NCI-H128 (cell line): ENCODE measurements at regions not wholly inside any gene's neighbourhood (a gene's known extent, or its start where the extent isn't known, plus 50 kb on each side); places are given as distances from the start of the nearest gene placed in this dataset.
"Not testable (repeated sequence)": the region's sequence is repeated elsewhere in the genome, so short reads cannot be mapped to it uniquely, and the experiment has no call there.

ENCODE experiments used
- DNase-seq: peaks from one replicate; lab custom pipeline; 2025; ENCODE audit not compliant: unreplicated experiment; lab: John Stamatoyannopoulos, UW

DNA sequence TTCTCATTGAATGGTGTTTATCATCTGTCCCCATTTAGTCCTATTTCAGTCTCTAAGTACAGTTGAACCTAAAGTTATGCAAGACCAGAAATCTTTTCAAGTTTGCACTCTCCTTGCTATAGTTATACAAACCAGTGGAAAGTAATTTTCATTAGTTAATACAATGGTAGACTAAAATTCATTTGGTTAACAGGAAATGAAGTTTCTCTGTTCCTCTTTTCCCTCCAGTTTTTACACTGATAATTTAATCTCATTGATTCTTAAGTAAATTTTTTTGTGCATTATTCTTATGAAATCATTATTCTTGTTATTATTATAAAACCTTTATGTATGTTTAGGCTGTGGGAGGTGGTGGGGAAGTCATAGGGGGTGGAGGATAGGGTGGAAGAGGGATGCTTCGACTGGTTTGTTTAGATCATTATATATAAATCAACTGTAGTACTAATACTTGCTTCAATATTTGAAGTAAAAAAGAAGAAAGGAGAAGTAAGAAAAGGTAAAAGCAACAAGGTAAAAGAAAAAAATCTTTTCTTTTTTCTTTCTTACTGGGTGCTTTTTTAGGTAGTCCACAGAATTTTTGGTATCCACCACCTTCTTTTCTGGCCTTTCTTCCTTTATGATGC lies 104.1 kb downstream of the GPR85 start:
- DNase-seq: no peak

- no peak for DNase-seq
These were observed 104.7 kb downstream of the GPR85 start for GRCh38 chr7:112981966-112982365.

DNA sequence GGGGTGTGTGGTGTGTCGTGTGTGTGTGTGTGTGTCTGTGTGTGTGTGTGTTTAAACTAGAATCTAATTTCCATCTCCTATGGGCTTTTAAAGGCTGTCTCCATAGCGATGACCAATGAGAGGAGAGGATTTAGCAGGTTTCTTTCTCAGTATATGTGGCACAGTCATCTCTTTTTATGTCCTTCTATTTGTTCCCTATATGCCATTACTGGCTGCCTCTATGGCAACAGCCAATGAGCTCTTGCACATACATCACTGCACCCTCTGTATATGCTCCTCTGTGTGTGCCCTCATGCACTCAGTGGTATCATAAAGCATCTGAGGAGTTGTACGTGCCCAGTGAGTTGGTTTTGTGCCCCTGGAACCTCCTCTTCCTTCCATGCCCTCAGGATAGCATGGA lies 107.6 kb downstream of the GPR85 start:
- DNase-seq: not testable (repeated sequence)

DNA sequence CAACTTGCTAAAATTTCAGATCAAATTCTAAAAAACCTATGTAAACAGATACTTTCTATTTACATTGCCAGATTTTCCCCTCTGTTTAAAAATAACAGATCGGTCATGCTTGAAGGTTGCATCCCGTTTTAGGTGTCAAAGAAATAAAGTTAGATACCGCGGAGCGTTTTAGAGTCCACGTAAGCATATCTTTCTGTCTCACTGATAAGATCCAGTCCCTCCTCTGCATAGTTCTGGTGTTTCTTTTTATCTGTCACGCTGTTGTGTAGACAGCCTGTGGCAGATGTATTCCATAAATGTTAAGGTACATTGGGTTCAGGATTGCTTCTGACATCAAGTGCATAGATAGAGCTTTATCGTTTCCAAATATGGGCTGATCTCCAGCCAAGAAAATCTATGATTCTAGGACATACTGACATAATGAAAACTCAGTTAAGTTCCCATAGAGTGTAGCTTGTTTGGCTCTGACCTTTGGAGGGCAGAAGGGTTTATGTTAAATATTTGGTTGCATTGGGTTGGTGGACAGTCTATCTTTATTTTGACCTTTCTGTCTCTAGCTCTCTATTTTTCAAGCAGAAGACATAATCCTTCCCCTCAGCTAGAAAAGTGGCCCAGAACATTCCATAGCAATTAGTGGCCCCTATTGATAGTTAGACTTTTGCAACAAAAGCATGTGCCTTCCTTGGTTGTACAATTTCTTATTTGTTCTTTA lies 109.2 kb downstream of the GPR85 start:
- DNase-seq: not testable (repeated sequence)

- no peak for DNase-seq
These were observed 115.9 kb downstream of the GPR85 start for GRCh38 chr7:112970771-112971170.

DNA sequence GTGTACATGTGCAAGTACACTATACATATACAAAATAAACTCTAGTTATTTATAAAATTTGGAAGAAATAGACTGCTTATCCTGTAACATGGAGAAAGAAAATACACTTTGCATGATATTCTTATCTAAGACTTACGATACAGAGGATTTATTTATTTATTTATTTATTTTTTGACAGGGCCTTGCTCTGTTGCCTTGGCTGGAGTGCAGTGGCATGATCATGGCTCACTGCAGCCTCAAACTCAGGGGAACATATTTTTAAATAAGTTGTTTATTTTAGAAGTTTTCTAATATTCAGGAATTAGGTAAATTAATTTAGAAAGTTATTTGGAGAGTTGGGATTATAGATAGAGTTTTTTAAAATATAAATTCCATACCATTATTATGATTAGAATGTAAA lies 116.7 kb downstream of the GPR85 start:
- no peak for DNase-seq

DNA sequence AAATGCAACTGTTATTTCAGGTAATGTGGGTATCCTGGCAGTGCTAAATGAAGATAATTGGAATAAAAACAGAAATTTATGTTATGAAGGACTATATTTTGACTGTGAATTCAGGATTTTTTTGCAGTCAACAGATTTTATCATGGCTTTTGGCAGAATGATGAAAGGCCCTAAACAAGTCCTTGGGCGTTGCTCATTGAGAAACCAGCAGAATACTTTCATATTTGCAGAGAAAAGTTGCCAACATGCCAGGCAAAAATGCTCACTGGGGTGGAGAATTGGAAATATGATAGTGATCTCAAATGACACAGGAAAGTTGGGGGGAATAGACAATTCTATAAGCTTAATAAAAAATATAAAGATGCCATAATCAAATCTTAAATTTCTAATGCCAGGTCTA lies 121.1 kb downstream of the GPR85 start:
- DNase-seq: no peak

DNA sequence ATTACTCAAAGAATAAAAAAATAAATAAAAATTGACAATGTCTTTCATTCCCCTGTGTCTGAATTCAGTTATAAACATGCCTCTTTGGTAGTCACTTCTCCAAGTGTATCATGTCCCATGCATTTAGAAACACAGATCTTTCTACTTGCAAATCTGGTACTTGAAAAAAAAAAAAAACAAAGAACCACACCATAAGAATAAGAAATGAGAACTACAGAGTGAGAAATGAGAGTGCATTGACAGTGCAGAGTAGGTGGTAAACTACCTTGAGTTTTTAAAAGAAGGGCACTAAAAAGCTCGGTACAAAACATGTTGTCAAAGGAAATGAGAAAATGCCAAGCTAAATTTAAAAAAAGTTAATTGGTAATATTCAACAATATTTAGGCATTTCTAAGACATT lies 123.0 kb downstream of the GPR85 start:
- DNase-seq: no peak

GRCh38 chr7:112962815-112963214 lies 123.8 kb downstream of the GPR85 start:
- no peak for DNase-seq

DNA sequence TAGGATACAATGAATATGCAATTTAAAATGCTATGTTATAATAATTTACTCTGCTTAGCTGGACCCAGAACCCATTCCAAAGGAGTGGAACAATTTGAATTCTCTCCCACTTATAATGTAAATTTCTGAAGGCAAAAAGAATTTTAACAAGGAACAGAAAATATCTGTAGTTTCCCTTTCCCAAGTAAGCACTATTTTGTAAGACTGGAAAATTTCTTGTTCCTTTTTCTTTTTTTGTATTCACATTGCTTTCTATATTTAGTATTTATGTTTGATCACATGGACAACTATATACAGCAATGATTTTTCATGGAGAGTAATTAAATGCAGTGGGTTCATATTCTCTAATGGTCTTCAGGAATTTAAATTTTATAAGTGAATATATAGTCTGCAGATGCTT lies 127.4 kb downstream of the GPR85 start:
- DNase-seq: no peak

GRCh38 chr7:112958775-112959174 lies 127.9 kb downstream of the GPR85 start:
- DNase-seq: no peak

DNA sequence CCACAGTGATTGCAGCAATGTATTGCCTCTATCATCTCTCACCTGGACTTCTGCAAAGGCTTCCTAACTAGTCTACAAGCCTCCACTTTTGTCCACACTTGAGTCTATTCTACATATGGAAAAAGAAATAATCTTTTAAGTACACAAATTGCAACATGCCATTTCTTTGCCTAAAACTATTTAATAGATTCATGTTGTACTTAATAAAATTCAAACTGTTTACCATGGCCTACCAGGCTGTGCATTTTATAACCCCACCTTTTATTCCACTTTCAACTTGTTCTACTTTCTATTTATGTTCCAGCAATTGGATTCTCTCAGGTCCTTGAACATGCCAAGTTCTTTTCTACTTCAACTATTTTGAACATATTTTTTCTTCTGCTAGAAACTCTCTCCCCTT lies 128.7 kb downstream of the GPR85 start:
- no peak for DNase-seq

DNA sequence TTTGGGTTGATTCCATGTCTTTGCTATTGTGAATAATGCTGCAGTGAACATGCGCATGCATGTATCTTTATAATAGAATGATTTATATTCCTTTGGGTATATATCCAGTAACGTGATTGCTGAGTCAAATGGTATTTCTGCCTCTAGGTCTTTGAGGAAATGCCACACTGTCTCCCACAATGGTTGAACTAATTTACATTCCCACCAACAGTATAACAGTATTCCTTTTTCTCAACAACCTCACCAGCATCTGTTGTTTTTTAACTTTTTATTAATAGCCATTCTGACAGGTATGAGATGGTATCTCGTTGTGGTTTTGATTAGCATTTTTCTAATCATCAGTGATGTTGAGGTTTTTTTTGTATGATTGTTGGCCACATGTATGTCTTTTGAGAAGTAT lies 133.6 kb downstream of the GPR85 start:
- not testable (repeated sequence) for DNase-seq

GRCh38 chr7:112951070-112951469 lies 135.6 kb downstream of the GPR85 start:
- no peak for DNase-seq

GRCh38 chr7:112949682-112950081 lies 136.9 kb downstream of the GPR85 start:
- DNase-seq: not testable (repeated sequence)

DNA sequence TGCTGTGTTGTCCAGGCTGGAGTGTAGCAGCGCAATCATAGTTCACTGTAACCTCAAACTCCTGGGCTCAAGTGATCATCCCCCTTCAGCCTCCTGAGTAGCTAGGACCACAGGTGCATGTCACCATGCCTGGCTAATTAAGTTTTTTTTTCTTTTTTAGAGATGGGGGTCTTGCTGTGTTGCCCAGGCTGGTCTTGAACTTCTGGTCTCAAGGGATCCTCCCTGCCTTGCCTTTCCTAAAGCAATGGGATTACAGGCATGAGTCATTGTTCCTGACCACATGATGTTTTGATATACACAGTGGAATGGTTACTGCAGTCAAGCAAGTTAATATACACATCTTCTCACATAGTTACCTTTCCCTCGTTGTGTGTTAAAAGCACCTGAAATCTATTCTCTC lies 140.3 kb downstream of the GPR85 start:
- DNase-seq: no peak

DNA sequence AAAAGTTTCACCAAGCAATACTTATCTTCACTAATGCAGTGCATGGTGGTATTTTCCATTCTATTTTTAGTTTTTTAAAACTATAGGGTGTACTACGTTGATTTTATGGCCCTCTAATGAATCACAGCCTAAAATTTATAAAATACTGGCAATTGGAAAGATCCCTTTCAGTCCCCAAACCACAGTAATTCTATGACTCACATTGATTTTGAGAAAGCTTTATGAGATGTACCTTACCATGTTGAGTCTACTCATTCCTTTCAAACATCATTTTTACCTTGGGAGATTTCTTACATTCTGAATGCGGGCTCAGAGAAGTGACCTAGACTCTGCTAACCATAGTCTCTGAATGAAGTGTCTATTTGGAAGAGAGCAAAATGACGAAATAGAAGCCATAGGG lies 141.6 kb downstream of the GPR85 start:
- no peak for DNase-seq

GRCh38 chr7:112942981-112943380 lies 143.6 kb downstream of the GPR85 start:
- no peak for DNase-seq

- DNase-seq: not testable (repeated sequence)
These were observed 144.5 kb downstream of the GPR85 start for GRCh38 chr7:112942125-112942524.

- DNase-seq: no peak
These were observed 146.3 kb downstream of the GPR85 start for GRCh38 chr7:112940314-112940732.

- DNase-seq: peak; percentile 99
These were observed 146.9 kb downstream of the GPR85 start for GRCh38 chr7:112939574-112940313.
